Smooth muscle cell (in vitro differentiated cells): ENCODE measurements at regions not wholly inside any gene's neighbourhood (a gene's known extent, or its start where the extent isn't known, plus 50 kb on each side); places are given as distances from the start of the nearest gene placed in this dataset. TPM values are rescaled to one million over a fixed set of nuclear protein-coding genes. Genes with fewer than 3 reads are reported as not detected.

ENCODE experiments used
- DNase-seq: peaks from one replicate; lab custom pipeline; 2025; ENCODE audit not compliant: unreplicated experiment; lab: John Stamatoyannopoulos, UW
- H2AFZ ChIP-seq: fragments of 200-600 bp; sonication (generic); 2 replicates; pipeline ENCODE4 v1.6.0; 2016; ENCODE audit warnings: antibody characterized with exemption, low read depth, mild to moderate bottlenecking
- H3F3A ChIP-seq: fragments of 200-600 bp; sonication (generic); 2 replicates; pipeline ENCODE4 v1.6.0; 2017; ENCODE audit warnings: antibody characterized with exemption, low read depth
- H3K27ac ChIP-seq: fragments of 200-600 bp; sonication (generic); 2 replicates; pipeline ENCODE4 v1.5.1; 2016; ENCODE audit warnings: low read depth, mild to moderate bottlenecking
- H3K27me3 ChIP-seq: fragments of 200-600 bp; sonication (generic); 2 replicates; pipeline ENCODE4 v1.6.1; 2016; ENCODE audit warnings: low read depth, mild to moderate bottlenecking
- H3K36me3 ChIP-seq: fragments of 200-600 bp; sonication (generic); 2 replicates; pipeline ENCODE4 v1.5.1; 2016; ENCODE audit warnings: low read depth
- H3K4me1 ChIP-seq: fragments of 200-600 bp; sonication (generic); 2 replicates; pipeline ENCODE4 v1.5.1; 2016; ENCODE audit warnings: low read depth
- H3K4me2 ChIP-seq: fragments of 200-600 bp; sonication (generic); 2 replicates; pipeline ENCODE4 v1.6.0; 2016; ENCODE audit warnings: mild to moderate bottlenecking
- H3K4me3 ChIP-seq: fragments of 200-600 bp; sonication (generic); 2 replicates; pipeline ENCODE4 v1.5.1; 2016; ENCODE audit warnings: mild to moderate bottlenecking
- H3K79me2 ChIP-seq: fragments of 200-600 bp; sonication (generic); 2 replicates; pipeline ENCODE4 v1.6.0; 2016; ENCODE audit warnings: low read depth, mild to moderate bottlenecking
- H3K9ac ChIP-seq: fragments of 200-600 bp; sonication (generic); 2 replicates; pipeline ENCODE4 v1.6.0; 2016; ENCODE audit warnings: low read depth
- H3K9me3 ChIP-seq: fragments of 200-600 bp; sonication (generic); replicated peaks from 2 replicates; pipeline ENCODE4 v1.5.1; 2016; ENCODE audit warnings: low read depth
- H4K20me1 ChIP-seq: fragments of 200-600 bp; sonication (generic); 2 replicates; pipeline ENCODE4 v1.6.0; 2016; ENCODE audit warnings: low read depth
- WGBS: methylation state at CpG from one replicate; pipeline ENCODE4 v1.1.7; 2016; ENCODE audit warnings: low lambda C conversion rate; 5-methylcytosine and 5-hydroxymethylcytosine counted together
- microRNA counts: library from miRNA; unstranded; fragments of <30 nt; microRNA quantifications from one replicate; lab custom pipeline; 2016
- small RNA-seq: library from RNA; depleted of rRNA; stranded (forward); fragments of <200 nt; gene quantifications from one replicate; pipeline ENCODE3, GENCODE V24; 2014
- TF ChIP-seq, protein P1 (sequence below): fragments of 200-600 bp; sonication (generic); IDR thresholded peaks from 2 replicates; pipeline ENCODE4 v1.5.1; 2017; ENCODE audit warnings: borderline replicate concordance, mild to moderate bottlenecking, antibody characterized with exemption; ENCODE audit not compliant: insufficient read depth, poor library complexity, severe bottlenecking

DNA sequence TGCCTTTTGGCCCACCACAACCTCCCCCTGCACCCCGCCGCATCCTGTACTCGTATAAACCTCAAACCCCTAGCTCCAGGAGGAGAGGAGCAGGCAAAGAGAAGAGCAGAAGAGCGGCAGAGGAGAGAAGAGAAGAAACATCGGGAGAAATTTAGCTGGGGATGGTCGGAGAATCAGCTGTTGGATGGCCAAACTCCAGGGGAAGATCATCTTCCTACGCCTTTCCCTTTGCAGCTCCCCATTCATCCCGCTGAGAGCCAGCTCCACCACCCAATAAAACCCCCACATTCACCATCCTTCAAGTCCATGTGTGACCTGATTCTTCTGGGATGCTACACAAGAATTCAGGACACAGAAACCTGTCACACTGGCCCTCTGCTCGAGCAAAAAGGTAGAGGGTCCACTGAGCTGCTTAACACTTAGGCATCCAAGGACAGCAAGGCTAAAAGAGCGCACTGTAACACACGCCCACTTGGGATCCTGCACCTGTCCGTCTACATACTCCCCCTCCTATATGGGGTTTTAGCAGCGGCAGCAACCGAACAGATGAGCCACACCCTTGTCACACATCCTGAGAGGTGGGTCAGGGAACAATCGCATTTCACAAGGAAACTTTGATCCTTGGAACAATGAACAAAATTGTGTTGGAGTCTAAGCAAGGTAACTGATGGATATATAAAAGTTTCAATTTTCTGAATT, 51.6 kb upstream of the MIR17HG start:
- Histone ChIP-seq H3K4me1 (no peaks in the 10 kb centered on the region), H3K9me3 (no peaks in the 10 kb centered on the region), H3K36me3 (no peaks in the 10 kb centered on the region), H3K79me2 (no peaks in the 10 kb centered on the region), H3F3A (no peaks in the 10 kb centered on the region), H3K27me3 (peaks cover 11% of the 10 kb centered on the region), H4K20me1 (no peaks in the 10 kb centered on the region), H3K27ac (no peak overlapping the region), H2AFZ (no peak overlapping the region), H3K9ac (no peak overlapping the region), H3K4me3 (no peak overlapping the region), H3K4me2 (no peak overlapping the region)
- WGBS = 86% methylated on average over 15 of the region's 15 CpGs
- DNase-seq = no peak
- TF ChIP-seq, protein P1, sequence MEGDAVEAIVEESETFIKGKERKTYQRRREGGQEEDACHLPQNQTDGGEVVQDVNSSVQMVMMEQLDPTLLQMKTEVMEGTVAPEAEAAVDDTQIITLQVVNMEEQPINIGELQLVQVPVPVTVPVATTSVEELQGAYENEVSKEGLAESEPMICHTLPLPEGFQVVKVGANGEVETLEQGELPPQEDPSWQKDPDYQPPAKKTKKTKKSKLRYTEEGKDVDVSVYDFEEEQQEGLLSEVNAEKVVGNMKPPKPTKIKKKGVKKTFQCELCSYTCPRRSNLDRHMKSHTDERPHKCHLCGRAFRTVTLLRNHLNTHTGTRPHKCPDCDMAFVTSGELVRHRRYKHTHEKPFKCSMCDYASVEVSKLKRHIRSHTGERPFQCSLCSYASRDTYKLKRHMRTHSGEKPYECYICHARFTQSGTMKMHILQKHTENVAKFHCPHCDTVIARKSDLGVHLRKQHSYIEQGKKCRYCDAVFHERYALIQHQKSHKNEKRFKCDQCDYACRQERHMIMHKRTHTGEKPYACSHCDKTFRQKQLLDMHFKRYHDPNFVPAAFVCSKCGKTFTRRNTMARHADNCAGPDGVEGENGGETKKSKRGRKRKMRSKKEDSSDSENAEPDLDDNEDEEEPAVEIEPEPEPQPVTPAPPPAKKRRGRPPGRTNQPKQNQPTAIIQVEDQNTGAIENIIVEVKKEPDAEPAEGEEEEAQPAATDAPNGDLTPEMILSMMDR = no peak

DNA sequence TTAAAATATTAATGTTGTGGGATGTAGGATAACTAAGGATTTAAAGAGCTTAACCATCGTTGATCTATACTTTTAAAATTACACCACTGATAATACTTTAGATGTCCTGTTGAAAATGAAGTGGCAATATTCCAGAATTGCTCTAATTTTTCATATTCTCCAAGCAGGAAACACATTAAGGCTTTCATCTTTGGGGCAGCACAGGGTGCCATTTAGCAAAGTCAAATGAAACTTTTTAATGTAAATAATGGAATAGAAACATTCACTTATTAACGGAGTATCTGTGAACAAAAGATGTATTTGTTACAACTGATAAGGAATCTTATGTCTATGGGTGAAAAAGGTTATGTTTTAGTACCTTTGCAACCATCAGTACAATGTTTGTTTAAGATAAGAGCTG, 50.0 kb upstream of the MIR17HG start:
- 78% methylated on average over 2 of the region's 2 CpGs for WGBS
- peaks cover 11% of the 10 kb centered on the region for H3K27me3 ChIP-seq
- H3K79me2 ChIP-seq = no peaks in the 10 kb centered on the region
- no peaks in the 10 kb centered on the region for H3K36me3 ChIP-seq
- no peak overlapping the region for H3K9ac ChIP-seq
- H3K9me3 ChIP-seq = no peaks in the 10 kb centered on the region
- H3K4me1 ChIP-seq = no peaks in the 10 kb centered on the region
- H3K4me3 ChIP-seq = no peak overlapping the region
- no peak overlapping the region for H3K4me2 ChIP-seq
- no peak overlapping the region for H3K27ac ChIP-seq
- TF ChIP-seq, protein P1 = no peak
- H2AFZ ChIP-seq = no peak overlapping the region
- no peaks in the 10 kb centered on the region for H4K20me1 ChIP-seq
- no peak for DNase-seq
- H3F3A ChIP-seq = no peaks in the 10 kb centered on the region

MicroRNA genes in the stretch of these regions (microRNA counts, 767-probe panel; counts per million panel counts)
- 183 counts per million for microRNA hsa-miR-622 (lab: Ali Mortazavi, UCI)

Small RNAs in the stretch of these regions (small RNA-seq; reads per million reads assigned to genes)
- gene AL445647.2 (not detected), gene BRK1P2 (not detected), gene RF00212 (not detected), gene RNA5SP34 (not detected), gene RNU6-75P (not detected)
